IPS-18a (cell line): ENCODE measurements at regions not wholly inside any gene's neighbourhood (a gene's known extent, or its start where the extent isn't known, plus 50 kb on each side); places are given as distances from the start of the nearest gene placed in this dataset.

Source experiments
- H3K27ac ChIP-seq: one replicate; pipeline ENCODE4 v1.5.1; 2013; ENCODE audit warnings: low read length
- H3K27me3 ChIP-seq: one replicate; pipeline ENCODE4 v1.6.1; 2013; ENCODE audit warnings: mild to moderate bottlenecking, low read length; ENCODE audit not compliant: control insufficient read depth, insufficient read depth
- H3K36me3 ChIP-seq: one replicate; pipeline ENCODE4 v1.6.1; 2013; ENCODE audit warnings: low read depth, low read length; ENCODE audit not compliant: control insufficient read depth
- H3K4me1 ChIP-seq: one replicate; pipeline ENCODE4 v1.6.1; 2013; ENCODE audit warnings: low read depth, low read length; ENCODE audit not compliant: control insufficient read depth
- H3K4me3 ChIP-seq: one replicate; pipeline ENCODE4 v1.5.1; 2013; ENCODE audit warnings: low read length
- H3K9ac ChIP-seq: one replicate; pipeline ENCODE4 v1.6.1; 2013; ENCODE audit warnings: mild to moderate bottlenecking, low read length, moderate library complexity
- H3K9me3 ChIP-seq: one replicate; pipeline ENCODE4 v1.6.1; 2013; ENCODE audit warnings: low read depth, low read length; ENCODE audit not compliant: control insufficient read depth

DNA sequence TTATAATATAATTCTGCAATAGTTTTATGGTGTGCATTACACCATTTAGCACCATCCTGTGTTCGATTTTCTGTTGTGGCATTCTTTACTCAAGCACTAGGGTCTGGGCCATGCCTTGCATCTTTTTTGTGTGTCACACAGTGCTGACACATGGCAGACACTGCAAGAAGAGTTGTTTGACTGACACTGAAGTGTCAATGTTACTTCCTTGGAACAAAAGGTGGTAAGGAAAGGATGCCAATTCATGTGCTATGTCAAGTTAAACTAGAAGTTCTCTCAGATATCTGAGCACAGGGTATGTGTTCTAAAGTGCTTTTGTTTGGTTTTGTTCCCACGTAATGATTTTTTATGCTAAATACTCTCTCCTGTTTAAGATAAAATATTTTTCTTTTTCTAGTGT is 102.5 kb upstream of the UNC13C start:
- Histone ChIP-seq H3K4me1 (no peaks in the 10 kb centered on the region), H3K9me3 (no peaks in the 10 kb centered on the region), H3K9ac (no peak overlapping the region), H3K36me3 (no peaks in the 10 kb centered on the region), H3K27me3 (peaks cover 28% of the 10 kb centered on the region), H3K27ac (no peak overlapping the region), H3K4me3 (no peak overlapping the region)

DNA sequence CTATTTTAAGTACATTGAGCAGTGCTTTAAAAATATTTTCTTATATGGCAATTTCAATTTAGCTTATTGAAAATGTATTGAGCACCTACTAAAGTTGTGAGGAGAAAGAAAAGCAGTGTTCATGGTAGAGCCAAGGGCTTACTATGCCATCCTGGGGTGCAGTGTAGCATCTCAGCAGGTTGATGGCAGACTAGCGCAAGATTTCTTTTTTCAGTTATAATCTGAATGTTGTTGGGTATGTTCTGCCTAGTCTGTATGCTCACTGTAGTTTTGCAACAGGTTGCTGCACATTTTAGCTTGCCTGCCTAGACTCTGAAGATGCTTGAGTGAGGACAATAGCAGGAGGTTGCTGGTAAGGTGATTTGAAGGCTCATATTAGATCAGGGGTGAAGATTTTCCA is 103.1 kb upstream of the UNC13C start:
- Histone ChIP-seq H3K4me3 (no peak overlapping the region), H3K27me3 (peaks cover 33% of the 10 kb centered on the region), H3K36me3 (no peaks in the 10 kb centered on the region), H3K27ac (no peak overlapping the region), H3K9me3 (no peaks in the 10 kb centered on the region), H3K9ac (no peak overlapping the region), H3K4me1 (no peaks in the 10 kb centered on the region)

DNA sequence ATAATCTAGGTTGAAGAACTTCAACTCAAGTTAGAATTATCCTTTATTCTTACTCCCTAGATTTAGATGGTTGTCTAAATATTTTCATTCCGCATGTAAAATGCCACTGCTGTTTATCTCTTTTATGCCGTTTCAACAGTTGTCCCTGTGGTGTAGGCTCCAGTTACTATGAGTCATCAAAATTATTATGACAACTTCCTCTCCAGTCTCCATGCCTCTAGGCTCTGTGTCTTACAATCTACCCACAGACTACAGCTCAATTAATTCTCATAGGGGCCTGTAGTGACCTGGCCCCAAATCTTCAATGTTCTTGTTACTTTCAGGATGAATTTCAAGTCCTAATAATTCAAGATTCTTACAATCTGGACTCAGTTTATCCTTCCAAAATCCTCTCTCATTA is 105.8 kb upstream of the UNC13C start:
- no peak overlapping the region for H3K9ac ChIP-seq
- H3K4me3 ChIP-seq, result no peak overlapping the region
- no peak overlapping the region for H3K27ac ChIP-seq
- no peaks in the 10 kb centered on the region for H3K36me3 ChIP-seq
- H3K9me3 ChIP-seq, result no peaks in the 10 kb centered on the region
- H3K27me3 ChIP-seq, result peaks cover 51% of the 10 kb centered on the region
- H3K4me1 ChIP-seq, result peaks cover 4% of the 10 kb centered on the region

DNA sequence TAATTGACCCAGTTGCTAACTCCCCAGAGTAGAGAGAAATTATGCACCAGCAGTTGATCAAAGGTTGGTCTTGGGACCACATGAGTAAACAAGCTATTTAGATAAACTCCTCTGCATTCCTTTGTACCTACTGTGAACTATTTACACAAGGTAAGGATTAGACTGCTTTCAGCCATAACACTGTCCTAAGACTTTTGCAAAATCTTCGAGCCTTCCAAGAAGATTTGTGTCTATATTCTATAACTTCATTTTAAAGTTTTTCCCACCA is 108.5 kb upstream of the UNC13C start:
- Histone ChIP-seq H3K9ac (no peak overlapping the region), H3K27ac (no peak overlapping the region), H3K36me3 (no peaks in the 10 kb centered on the region), H3K4me3 (no peak overlapping the region), H3K27me3 (peaks cover 51% of the 10 kb centered on the region), H3K4me1 (peaks cover 4% of the 10 kb centered on the region), H3K9me3 (no peaks in the 10 kb centered on the region)

DNA sequence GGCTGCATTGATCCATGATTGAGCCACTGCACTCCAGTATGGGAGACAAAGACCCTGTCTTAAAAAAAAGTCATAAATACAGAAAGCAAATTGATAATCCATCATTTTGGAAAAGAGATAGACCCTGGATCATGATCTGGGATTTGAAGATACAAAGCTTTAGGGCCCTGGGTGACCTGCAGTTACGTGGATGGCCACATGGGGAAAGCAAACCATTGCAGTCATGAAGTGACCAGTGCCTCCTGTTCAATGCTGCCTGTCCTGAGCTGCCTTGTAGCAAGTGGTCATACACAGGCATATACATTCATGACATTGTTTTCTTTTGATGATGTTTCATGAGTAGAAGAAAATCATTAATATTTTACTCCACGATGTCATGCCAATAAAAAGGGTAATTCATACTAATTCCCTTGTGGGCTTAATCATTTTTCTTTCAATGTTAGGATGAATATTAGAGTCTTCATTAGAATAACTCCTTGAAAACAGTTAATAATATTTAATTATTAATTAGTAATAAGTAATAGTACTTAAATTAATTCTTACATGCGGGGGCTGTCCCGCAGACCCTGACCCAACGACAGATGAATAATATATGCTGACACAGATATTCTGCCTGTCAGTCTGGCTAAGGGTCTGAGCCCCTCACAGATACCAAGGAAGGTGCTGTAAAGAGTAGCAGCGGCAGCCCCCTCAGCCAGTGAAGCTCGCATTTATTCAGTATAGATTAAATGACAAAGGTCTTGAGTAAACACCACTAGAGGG is 109.0 kb upstream of the UNC13C start:
- H3K36me3 ChIP-seq, result no peaks in the 10 kb centered on the region
- H3K27ac ChIP-seq, result no peak overlapping the region
- no peak overlapping the region for H3K9ac ChIP-seq

DNA sequence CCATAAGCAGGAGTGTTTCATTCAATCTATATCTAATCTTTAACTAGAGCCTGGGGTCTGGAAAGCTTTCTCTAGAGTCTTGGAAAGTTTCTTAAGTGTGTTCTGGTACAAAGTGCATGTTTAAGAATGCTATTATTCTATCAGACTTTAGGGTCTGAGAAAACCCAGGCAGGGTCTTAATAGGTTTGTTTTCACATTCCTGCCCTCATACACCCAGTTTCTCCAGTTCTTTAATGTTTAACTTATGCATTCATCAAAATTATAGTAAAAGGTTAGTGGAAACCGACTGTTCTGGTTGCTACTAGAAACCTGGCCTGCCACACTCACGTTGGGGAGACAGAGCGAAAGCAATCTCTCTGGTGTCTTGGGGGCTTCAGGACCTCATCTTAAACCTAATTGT is 102.9 kb upstream of the WDR72 start:
- Histone ChIP-seq H3K27ac (no peak overlapping the region), H3K9me3 (no peaks in the 10 kb centered on the region), H3K36me3 (no peaks in the 10 kb centered on the region), H3K4me3 (no peak overlapping the region), H3K9ac (no peak overlapping the region), H3K4me1 (no peaks in the 10 kb centered on the region), H3K27me3 (no peaks in the 10 kb centered on the region)

More for the DNA sequence above, 109.0 kb upstream of the UNC13C start:
- Histone ChIP-seq H3K27me3 (peaks cover 51% of the 10 kb centered on the region), H3K4me3 (no peak overlapping the region), H3K9me3 (no peaks in the 10 kb centered on the region), H3K4me1 (peaks cover 4% of the 10 kb centered on the region)

DNA sequence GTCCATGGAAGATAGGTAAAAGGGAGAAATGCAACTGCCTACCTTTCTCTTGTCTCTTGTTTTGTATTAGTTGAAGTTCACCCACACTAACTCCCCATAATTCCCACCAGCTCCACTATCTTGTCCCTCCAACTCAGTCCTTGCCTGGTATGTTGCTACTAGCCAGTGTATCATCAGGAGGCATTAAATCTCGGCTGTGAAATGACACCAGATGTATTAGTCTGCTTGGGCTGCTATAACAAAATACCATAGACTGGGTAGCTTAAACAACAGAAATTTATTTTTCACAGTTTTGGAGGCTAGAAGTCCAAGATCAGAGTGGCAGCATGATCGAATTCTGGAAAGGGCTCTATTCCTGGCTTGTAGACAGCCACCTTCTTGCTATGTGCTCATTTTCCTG is 102.3 kb upstream of the WDR72 start:
- Histone ChIP-seq H3K9ac (no peak overlapping the region), H3K27me3 (no peaks in the 10 kb centered on the region), H3K4me1 (no peaks in the 10 kb centered on the region), H3K36me3 (no peaks in the 10 kb centered on the region), H3K9me3 (no peaks in the 10 kb centered on the region), H3K4me3 (no peak overlapping the region), H3K27ac (no peak overlapping the region)

DNA sequence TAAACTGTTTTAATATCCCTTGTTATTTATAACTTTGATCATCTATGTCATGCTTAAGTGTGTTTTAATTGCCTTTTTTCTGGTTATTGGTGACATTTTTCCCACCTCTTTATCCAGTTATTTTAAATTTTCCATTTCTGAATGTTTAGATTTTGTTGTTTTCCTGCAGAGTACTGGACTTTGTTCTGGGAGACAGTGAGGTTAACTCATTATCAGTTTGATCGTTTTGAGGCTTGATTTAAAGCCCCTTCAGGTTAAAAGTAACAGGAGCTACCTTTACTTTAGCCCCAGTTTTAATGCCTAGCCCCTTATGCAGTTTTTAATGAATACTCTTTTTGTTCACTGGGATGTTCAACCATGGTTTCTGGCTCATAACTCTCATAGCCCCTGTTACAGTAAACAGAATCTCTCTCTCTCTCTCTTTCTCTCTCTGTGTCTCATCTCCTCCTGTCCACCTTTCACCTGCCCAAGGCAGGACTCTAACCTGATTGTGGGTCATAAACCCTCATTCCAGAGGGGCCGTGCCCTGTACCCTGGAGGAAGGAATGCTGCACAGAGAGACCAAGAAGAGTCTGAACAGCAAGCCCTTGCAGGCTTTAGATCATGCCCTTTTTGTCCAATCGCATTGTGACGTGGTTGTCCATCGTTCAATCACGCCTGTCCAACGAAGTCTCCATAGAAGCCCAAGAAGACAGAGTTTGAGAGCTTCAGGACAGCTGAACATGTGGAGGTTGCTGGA is 91.8 kb upstream of the WDR72 start:
- H3K9me3 ChIP-seq, result no peaks in the 10 kb centered on the region
- H3K36me3 ChIP-seq, result no peaks in the 10 kb centered on the region
- no peaks in the 10 kb centered on the region for H3K4me1 ChIP-seq
- H3K4me3 ChIP-seq, result no peak overlapping the region
- H3K9ac ChIP-seq, result no peak overlapping the region
- no peaks in the 10 kb centered on the region for H3K27me3 ChIP-seq
- no peak overlapping the region for H3K27ac ChIP-seq

DNA sequence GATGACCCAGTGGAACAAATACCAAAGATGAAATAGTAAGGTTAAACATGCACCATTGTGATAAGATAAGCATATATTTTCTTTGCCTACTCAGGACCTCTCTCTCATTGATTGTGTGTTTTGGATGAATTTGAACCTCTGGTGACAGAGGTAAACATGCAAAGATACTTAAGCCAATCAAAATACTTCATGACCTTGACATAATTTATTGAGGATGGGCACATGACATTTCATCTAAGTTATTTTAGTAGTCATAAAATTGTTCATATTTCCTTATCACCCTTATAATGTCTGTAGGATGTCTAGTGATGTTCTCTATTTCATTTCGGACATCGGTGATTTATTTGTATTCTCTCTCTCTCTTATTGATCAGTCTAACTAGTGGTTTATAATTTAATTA is 88.3 kb upstream of the WDR72 start:
- no peaks in the 10 kb centered on the region for H3K27me3 ChIP-seq
- no peaks in the 10 kb centered on the region for H3K4me1 ChIP-seq
- no peaks in the 10 kb centered on the region for H3K36me3 ChIP-seq
- H3K9ac ChIP-seq, result no peak overlapping the region
- H3K9me3 ChIP-seq, result no peaks in the 10 kb centered on the region
- H3K27ac ChIP-seq, result no peak overlapping the region
- H3K4me3 ChIP-seq, result no peak overlapping the region

DNA sequence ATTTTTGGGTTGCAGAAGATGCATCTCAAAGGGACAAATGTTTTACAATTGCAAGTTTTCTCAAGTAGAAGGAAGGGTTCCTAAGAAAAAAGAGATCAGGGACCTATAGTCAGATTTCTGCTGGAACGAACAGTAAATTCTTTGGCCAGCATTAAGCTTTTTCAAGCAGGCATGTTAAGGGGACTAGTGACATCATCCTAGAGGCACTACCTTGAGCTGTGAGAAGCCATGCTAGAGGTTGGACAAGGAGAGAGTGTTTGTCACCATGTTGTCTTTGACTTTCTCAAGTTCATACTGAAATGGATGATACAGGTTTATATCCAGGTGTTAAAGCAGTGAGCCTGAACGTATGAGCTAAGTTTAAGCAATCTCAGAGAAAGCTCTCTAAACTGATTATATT is 85.2 kb upstream of the WDR72 start:
- H3K27me3 ChIP-seq, result no peaks in the 10 kb centered on the region
- no peaks in the 10 kb centered on the region for H3K9me3 ChIP-seq
- no peaks in the 10 kb centered on the region for H3K4me1 ChIP-seq
- H3K4me3 ChIP-seq, result no peak overlapping the region
- no peak overlapping the region for H3K9ac ChIP-seq
- H3K27ac ChIP-seq, result no peak overlapping the region
- H3K36me3 ChIP-seq, result no peaks in the 10 kb centered on the region

DNA sequence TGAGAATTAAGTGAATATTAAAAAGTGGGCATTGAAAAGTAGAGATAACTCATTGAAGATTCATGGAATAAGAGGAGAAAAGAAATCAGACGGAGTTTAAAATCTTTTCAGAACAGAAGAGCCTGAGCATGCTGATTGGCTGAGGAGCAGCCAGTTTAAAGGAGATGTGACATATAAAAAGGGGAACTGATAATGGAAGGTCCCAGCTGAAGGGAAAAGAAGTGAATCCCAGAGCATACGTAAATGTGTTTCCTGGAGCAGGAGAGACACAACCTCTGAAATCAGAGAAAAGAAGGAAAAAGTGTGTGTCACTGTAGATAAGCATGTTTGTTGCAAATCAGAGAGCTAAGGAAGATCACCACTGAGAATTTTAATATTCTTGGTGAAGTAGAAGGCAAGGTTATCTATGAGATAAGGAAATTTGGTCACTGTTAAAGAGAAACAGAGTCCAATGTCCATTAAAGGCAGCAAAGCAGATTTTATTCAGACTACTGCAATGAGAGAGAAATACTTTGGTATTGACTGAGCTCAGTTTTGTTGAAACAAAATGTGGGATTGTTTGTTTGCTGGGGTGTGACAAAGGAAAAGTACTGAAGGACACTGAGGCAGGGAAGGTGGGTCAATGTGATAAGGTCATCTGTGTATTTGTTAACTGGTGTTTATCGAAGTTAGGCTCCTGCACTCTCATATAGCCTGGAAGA is 84.6 kb upstream of the WDR72 start:
- no peak overlapping the region for H3K9ac ChIP-seq
- H3K27ac ChIP-seq, result no peak overlapping the region
- no peaks in the 10 kb centered on the region for H3K9me3 ChIP-seq
- H3K36me3 ChIP-seq, result no peaks in the 10 kb centered on the region
- H3K4me3 ChIP-seq, result no peak overlapping the region
- no peaks in the 10 kb centered on the region for H3K4me1 ChIP-seq
- H3K27me3 ChIP-seq, result no peaks in the 10 kb centered on the region

DNA sequence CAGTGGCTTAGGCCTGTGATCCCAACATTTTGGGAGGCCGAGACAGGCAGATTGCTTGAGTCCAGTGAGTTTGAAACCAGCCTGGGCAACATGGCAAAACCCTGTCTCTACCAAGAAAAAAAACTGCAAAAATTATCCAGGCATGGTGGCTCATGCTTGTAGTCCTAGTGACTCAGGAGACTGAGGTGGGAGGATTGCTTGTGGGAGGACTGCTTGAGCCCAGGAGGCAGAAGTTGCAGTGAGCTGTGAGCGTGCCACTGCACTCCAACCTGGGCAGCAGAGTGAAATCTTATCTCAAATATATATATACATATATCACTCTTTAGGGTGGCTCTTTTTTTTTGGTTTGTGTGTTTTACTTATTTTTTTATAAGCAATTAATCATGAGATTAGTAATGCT is 83.7 kb upstream of the WDR72 start:
- Histone ChIP-seq H3K4me3 (no peak overlapping the region), H3K27me3 (no peaks in the 10 kb centered on the region), H3K9me3 (no peaks in the 10 kb centered on the region), H3K9ac (no peak overlapping the region), H3K36me3 (no peaks in the 10 kb centered on the region), H3K27ac (no peak overlapping the region), H3K4me1 (no peaks in the 10 kb centered on the region)
